Upper lobe of right lung (tissue), 1 donor: ENCODE measurements at regions not wholly inside any gene's neighbourhood (a gene's known extent, or its start where the extent isn't known, plus 50 kb on each side); places are given as distances from the start of the nearest gene placed in this dataset.
"Not testable (repeated sequence)": the region's sequence is repeated elsewhere in the genome, so short reads cannot be mapped to it uniquely, and the experiment has no call there.

Source experiments
- ATAC-seq: fragments of 200-7000 bp; cut with Tn5 transposase; one replicate; pipeline ENCODE4 v1.9.1; 2020; ENCODE audit warnings: mild to moderate bottlenecking, moderate library complexity
- DNase-seq: peaks from one replicate; pipeline ENCODE4 v3.0.0-alpha.2; 2020
- H3K27ac ChIP-seq: fragments of 200-600 bp; one replicate; pipeline ENCODE4 v1.8.0; 2022
- H3K27me3 ChIP-seq: fragments of 200-600 bp; one replicate; pipeline ENCODE4 v1.8.0; 2022; ENCODE audit warnings: mild to moderate bottlenecking
- H3K36me3 ChIP-seq: fragments of 200-600 bp; one replicate; pipeline ENCODE4 v1.8.0; 2022
- H3K4me1 ChIP-seq: fragments of 200-600 bp; one replicate; pipeline ENCODE4 v1.8.0; 2022
- H3K4me3 ChIP-seq: fragments of 200-600 bp; one replicate; pipeline ENCODE4 v1.8.0; 2022; ENCODE audit warnings: mild to moderate bottlenecking
- H3K9me3 ChIP-seq: fragments of 200-600 bp; one replicate; pipeline ENCODE4 v1.8.0; 2022
- intact Hi-C: fragments of 100-400 bp; cut with DNase I; formaldehyde crosslinking; loops from one replicate; pipeline ENCODE4 v1.11.0; 2022
- TF ChIP-seq, protein P1 (sequence below): fragments of 200-600 bp; IDR thresholded peaks from one replicate; pipeline ENCODE4 v1.8.0; 2022; ENCODE audit warnings: antibody characterized with exemption
- donor health status: DM: no; HTN: yes; CAD: no; lungs with severe emphysema.

DNA sequence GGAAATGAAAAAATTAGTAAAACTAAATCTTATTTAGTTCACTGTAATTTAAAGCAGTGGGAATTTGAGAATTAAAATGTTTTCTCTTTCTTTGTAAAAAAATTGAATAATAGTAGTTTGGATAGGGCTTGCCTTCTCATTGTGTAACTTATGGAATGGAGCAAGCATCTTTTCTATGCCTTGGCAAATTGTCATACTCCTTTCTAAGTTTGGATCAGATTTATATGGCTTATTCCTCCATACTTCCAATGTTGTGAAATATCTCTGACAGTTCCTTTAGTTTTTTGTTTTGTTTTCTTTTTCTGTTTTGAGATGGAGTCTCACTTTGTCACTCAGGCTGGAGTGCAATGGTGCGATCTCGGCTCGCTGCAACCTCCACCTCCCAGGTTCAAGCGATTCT lies 176.4 kb downstream of the SAMD5 start:
- no peak for DNase-seq
- H3K4me3 ChIP-seq: no peak overlapping the region
- no peak for ATAC-seq
- H3K27me3 ChIP-seq: no peaks in the 10 kb centered on the region
- no peaks in the 10 kb centered on the region for H3K36me3 ChIP-seq
- H3K27ac ChIP-seq: no peak overlapping the region
- H3K9me3 ChIP-seq: no peaks in the 10 kb centered on the region
- TF ChIP-seq, protein P1, sequence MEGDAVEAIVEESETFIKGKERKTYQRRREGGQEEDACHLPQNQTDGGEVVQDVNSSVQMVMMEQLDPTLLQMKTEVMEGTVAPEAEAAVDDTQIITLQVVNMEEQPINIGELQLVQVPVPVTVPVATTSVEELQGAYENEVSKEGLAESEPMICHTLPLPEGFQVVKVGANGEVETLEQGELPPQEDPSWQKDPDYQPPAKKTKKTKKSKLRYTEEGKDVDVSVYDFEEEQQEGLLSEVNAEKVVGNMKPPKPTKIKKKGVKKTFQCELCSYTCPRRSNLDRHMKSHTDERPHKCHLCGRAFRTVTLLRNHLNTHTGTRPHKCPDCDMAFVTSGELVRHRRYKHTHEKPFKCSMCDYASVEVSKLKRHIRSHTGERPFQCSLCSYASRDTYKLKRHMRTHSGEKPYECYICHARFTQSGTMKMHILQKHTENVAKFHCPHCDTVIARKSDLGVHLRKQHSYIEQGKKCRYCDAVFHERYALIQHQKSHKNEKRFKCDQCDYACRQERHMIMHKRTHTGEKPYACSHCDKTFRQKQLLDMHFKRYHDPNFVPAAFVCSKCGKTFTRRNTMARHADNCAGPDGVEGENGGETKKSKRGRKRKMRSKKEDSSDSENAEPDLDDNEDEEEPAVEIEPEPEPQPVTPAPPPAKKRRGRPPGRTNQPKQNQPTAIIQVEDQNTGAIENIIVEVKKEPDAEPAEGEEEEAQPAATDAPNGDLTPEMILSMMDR: no peak
- H3K4me1 ChIP-seq: no peaks in the 10 kb centered on the region
- intact Hi-C loops: no loop called here

DNA sequence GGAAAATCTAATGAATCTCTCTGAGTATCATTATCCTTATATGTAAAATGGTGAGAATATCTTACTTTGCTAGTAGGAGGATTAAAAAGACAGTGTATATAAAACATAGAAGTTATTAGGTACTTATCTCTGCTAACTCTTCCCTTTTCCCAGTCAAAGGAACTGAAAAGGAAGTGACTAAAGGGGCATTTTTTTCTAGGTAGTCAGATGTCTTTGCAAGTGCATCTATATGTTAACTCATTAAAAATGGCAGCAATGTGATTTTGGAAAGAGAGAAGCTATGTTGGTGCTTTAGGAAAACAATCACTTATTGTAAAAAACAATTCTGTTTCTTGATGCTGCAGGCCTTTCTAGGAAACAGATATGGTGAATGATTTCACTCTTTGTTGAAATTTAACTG lies 180.9 kb downstream of the SAMD5 start:
- Histone ChIP-seq H3K27ac (no peak overlapping the region), H3K27me3 (no peaks in the 10 kb centered on the region), H3K36me3 (no peaks in the 10 kb centered on the region), H3K4me1 (no peaks in the 10 kb centered on the region), H3K9me3 (no peaks in the 10 kb centered on the region), H3K4me3 (no peak overlapping the region)
- TF ChIP-seq, protein P1: no peak
- ATAC-seq (no peak), DNase-seq (no peak)
- intact Hi-C loops: no loop called here

DNA sequence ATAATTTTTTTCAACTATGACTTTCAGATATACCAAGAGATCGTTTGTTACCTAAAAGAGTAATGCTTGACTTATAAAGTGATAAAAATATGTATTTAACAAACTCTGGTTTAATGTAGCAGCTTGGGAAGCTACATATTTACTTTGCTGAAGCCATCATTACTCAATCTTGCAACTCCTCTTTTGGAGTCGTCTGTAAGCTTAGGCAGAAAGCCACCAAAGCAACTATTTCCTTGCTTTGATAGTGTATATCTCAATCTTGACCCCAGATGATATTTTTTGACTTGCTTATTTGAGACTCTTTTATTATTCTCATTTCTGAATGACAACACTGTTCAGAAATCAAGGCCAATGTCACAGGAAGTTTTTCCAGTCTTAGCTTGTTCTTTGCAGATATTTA lies 183.0 kb downstream of the SAMD5 start:
- Histone ChIP-seq H3K9me3 (no peaks in the 10 kb centered on the region), H3K36me3 (no peaks in the 10 kb centered on the region), H3K4me3 (no peak overlapping the region), H3K4me1 (no peaks in the 10 kb centered on the region), H3K27me3 (no peaks in the 10 kb centered on the region), H3K27ac (no peak overlapping the region)
- no peak for DNase-seq
- intact Hi-C loops: no loop called here
- TF ChIP-seq, protein P1: no peak
- ATAC-seq: no peak

DNA sequence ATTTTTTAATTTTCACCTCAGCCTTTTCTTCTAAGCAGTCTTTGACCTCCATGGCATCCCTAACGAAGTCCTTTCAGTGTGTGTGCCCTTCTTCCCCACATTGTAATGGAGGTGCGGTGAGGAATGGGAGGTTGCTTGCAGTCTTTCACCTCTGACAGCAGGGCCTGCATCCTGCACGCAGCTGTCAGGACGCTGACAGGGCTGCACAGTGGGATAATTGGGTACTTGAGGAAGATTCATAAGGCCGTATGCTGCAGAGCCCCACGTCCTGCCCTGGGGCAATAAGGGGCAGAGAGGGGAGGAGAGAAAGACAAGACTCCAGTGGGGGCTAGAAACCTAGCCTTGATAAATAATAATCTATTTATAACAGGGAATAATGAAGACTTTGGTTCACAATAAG lies 184.7 kb downstream of the SAMD5 start:
- Histone ChIP-seq H3K36me3 (no peaks in the 10 kb centered on the region), H3K9me3 (no peaks in the 10 kb centered on the region), H3K27ac (no peak overlapping the region), H3K27me3 (no peaks in the 10 kb centered on the region), H3K4me1 (no peaks in the 10 kb centered on the region), H3K4me3 (no peak overlapping the region)
- intact Hi-C loops: no loop called here
- TF ChIP-seq, protein P1: no peak
- DNase-seq: no peak
- ATAC-seq: no peak

DNA sequence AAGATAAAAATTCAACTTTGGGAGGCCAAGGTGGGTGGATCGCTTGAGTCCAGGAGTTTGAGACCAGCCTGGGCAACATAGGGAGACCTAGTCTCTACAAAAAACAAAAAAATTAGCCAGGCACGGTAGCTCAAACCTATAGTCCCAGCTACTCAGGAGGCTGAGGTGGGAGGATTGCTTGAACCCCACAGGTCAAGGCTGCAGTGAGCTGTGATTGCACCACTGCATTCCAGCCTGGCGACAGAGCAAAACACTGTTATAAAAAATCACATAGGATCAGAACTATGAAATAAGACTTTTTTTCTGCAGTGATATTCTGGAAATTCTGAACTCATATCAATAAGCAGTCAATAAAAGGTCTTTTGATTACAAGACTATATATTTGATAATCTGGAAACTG lies 186.1 kb downstream of the SAMD5 start:
- H3K27ac ChIP-seq, intact Hi-C loops, H3K27me3 ChIP-seq, DNase-seq, H3K4me3 ChIP-seq, ATAC-seq, H3K4me1 ChIP-seq, H3K36me3 ChIP-seq, H3K9me3 ChIP-seq: not testable (repeated sequence)

DNA sequence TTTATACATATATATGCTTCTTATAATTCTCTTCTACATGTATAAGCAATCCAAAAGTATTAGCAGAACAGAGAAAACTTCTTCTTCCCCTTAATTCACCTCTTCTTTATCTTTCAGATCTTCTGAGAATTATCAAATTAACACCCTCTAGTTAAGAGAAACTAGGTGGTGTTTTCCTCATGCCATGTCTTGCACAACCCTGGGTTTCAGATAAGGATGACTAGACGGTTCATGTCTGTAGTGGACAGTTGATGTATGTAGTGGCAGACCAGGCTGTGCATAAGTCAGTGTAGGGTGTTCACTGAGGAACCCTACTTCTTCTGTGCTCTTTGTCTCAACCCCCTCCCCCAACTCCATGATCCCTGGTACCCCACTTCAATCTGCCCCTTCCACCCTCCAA lies 187.3 kb downstream of the SAMD5 start:
- DNase-seq (no peak), ATAC-seq (no peak)
- intact Hi-C loops: no loop called here
- H3K9me3 ChIP-seq: no peaks in the 10 kb centered on the region
- H3K27me3 ChIP-seq: no peaks in the 10 kb centered on the region
- H3K27ac ChIP-seq: no peak overlapping the region
- H3K4me3 ChIP-seq: no peak overlapping the region
- TF ChIP-seq, protein P1: no peak
- no peaks in the 10 kb centered on the region for H3K4me1 ChIP-seq
- H3K36me3 ChIP-seq: no peaks in the 10 kb centered on the region
